NCI-H82 treated with DMSO at 0.1 percent for 48 hours (cell line): ENCODE measurements at regions not wholly inside any gene's neighbourhood (a gene's known extent, or its start where the extent isn't known, plus 50 kb on each side); places are given as distances from the start of the nearest gene placed in this dataset.

ENCODE experiments used
- DNase-seq: peaks from one replicate; lab custom pipeline; 2025; ENCODE audit not compliant: unreplicated experiment; lab: John Stamatoyannopoulos, UW

DNA sequence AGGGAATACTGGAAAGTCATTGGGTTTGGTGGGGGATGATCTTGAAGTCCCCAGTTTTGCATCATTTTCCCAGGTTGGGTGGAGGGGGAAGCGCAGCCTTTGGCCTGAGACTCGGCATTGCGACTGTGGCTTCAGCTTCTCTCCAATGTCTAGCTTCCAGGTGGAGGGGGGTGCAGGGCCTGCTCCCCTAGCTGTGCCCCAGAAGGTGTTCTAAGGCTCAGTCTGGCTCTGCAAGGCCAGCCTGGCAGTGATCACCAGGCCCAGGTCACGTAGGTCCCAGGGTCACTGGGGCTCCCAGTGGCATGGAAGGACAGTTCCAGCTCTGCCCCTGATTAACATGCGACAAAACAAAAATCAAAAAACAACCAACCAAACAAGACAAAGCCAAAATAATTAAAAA, 56.9 kb upstream of the HAAO start:
- DNase-seq: no peak

DNA sequence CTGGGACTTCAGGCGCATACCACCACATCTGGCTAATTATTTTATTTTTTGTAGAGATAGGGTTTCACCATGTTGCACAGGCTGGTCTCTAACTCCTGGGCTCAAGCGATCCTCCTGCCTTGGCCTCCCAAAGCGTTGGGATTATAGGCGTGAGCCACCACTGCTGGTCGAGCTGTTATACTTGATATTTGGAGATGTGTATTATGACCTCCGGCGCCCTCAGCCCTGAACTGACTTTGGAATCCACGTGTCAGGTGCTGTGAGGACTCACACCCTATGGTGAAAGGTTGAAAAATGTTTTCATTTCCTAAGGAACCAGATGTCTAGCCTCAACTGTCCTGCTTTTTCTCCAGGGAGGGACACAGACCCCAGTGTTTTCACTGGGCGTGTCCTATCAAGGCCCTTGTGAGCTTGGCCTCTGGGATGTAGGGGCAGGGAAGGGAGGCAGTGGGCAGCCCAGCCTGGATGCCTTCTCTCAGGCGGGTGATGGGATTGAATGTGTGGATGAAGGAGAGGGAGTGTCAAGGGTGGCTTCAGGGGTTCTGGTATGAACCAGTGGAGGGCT, 56.4 kb upstream of the HAAO start:
- DNase-seq: no peak

DNA sequence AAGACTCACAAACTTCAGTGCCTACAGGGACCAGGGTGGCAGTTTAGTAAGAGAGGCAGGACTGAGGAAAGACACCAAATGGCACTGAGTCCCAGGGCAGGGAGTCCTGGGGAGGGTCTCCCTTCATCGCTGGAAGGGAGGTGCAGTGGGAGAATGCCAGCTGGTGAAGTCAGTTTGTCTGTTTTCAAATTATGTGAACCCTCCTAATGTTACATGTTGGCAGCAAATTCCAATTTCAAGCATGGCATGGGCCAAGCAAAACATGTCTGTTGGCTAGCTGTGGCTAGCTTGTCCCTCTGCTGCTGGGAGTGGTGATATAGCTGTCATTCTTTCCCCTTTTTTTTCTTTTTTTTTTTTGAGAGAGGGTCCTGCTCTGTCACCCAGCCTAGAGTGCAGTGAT, 55.9 kb upstream of the HAAO start:
- DNase-seq: no peak

DNA sequence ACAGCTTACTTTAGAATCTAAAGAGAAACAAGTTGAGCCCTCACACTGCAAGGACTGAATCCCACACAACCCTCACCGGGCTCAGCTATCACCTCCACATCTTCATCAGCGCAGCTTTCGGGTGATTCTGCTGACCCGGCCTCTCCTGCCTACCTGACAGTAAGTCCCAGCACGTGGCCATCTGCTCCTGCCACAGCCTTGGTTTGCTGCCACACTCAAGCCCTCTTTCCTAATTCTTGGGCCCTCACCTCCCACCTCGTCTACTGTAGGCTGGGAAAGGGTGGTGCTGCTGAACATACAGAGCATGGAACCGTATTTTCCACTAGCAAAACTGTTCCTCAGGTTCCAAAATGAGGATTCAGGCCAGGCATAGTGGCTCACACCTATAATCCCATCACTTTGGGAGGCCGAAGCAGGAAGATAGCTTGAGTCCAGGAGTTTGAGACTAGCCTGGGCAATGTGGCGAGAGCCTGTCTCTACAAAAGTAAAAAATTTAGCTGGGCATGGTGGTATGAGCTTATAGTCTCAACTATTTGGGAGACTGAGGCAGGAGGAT, 55.3 kb upstream of the HAAO start:
- no peak for DNase-seq

DNA sequence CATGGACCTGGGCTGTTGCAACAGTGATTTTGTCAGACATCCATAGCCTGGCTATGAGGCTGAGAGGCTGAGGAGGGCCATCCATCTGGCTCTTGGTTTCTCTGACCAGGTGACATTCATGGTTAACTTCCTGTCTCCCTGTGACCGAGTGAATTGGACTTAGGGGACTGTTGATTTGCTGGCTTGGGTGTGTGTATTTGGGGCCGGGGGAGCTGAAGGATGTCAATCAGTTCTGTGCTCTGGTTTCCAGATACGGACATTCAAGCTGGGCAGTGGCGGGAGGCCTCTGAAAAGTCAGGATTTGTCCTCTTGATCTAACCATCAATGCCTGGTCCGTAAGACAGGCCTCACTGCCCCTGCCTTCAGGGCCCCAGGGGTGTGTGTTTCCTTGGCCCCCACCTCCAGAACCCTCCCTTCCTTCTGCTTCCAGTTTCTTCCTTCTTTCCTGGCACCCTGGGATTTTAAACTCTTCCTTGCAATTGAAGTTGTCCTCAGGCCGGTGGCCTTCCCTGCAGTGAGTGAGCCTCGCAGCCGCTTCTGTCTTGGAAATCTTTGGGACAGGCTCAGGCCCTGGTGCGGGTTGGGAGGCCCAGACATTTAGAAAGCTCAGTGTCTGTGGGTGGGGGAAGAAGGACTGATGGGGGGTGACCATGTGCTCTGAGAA, 54.7 kb upstream of the HAAO start:
- no peak for DNase-seq

DNA sequence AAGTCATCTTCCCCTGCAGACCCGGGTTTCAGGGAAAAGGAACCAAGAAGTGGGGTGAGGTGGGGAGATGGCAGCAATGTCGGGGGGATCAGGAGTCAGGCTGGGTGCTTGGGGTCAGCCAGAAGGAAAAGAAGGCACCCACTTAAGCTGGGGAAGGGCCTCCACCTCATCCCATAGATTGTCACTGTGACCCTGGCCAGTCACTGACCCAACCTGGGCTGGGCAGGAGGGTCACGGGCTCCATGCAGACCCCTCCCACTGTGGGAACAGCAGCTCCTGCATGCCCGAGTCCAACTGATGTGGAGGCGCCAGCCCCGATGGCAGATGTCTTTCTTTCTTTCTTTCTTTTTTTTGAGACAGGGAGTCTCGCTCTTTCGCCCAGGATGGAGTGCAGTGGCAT, 53.6 kb upstream of the HAAO start:
- no peak for DNase-seq

DNA sequence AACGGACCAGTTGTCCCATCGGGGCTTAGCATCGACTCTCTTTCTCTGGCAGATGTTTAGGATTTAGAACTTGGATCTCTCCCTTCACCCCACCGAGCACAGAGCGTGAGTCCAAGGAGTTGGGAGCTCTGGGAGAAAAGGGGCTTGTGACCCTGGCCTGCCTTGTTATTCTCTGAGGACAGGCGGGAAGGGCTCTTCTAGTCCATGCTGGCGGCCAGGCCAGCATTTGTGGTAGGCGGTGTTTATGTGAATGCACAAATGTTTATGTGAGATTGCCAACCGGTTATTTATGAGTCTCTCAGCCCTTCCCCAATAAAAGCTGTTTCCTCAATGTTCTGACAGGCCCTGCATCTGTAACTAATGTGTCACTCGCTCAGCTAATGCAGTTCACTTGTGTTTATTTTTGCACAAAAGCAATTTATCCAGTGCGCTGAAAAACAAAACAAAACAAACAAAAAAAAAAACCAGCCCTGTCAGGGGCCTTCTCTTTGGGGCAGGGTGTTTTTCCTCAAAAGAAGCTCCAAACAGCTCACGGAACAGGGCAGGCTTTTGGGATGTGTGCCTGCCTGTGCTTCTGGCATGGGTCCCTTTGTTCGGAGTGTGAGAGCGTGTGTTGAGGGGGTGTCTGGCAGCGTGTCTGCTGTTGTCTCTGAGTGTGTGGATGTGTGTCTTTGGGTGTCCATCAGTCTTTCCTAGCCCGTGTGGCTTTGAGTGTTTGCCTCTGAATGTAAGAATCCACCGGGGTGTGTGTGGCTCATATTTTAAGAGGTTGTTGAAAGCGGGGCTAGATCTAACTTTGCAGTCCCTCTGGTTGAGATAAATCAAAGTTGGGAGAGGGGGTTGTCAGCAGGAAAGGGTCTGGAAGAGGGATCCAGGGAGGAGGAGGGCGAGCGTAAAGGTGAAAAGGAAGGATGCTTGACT, 52.8 kb upstream of the HAAO start:
- no peak for DNase-seq

DNA sequence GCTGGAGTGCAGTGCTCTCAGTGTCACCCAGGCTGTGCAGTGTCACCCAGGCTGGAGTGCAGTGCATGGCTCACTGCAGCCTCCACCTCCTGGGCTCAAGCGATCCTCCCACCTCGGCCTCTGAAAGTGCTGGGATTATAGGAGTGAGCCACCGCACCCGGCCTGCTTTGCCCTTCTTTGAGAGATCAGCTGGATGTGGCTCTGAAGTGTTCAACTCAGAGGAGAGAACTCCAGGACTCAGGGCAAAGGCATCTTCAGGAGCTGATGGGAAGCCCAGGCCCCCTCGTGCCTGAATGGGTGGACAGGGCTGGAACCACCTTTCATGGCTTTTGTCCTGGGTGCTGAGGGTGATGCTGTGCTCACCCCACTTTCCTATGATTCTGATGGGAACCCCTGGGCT, 52.0 kb upstream of the HAAO start:
- no peak for DNase-seq

DNA sequence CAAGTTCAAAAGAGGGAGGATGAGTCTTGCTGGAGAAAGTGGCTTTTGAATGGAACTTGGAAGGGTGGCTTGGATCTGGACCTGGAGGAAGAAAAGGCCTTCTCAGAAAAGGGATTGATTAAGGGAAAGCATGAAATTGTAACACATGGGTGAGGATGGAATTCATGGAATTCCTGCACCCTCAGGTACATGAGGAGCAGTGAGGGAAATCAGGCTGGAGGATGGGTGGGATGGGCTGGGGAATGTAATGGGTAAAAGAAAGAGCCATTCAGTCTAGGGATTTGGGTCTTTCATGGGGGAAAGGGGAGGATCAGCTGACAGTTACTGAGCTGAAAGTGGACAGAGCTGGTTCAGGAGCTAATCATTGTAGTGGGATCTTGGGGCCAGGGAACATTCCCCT, 51.2 kb upstream of the HAAO start:
- no peak for DNase-seq

DNA sequence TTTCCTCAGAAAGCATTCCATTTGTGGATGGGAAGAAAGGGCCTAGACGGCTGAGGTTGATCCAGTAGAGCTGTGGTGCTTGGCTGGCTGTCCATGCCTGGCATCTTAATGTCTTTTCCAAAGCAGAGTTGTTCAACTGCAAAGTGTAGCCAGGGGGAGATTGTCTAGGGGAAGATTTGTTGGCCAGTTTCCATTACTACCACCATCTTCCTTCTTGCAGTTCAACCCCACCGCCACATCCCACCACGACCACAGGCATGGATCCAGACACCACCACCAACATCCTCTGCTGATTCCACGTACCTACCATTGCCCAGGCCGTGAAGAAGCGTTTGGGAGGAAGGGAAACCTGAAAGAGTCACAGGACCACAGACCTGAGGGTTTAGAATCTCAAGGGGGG, 50.7 kb upstream of the HAAO start:
- DNase-seq: no peak

DNA sequence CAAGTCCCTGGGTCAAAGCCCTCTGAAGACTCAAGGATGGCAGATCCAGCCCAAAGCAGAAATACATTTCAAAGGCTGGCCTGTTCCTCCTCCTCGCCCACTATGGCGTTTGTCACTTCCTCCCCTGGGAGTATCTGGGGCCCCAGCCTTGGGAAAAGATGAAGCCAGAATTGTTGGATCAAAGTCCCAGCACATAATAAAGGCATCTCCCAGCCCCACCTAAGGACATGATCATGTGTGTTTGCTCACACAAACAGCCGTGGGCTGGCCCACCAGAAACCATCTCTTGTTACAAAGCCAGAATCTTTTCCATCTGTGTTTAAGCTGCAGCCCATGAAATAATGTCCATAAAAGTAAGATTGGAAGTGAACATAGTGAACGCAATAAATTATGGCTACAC, 50.1 kb upstream of the HAAO start:
- DNase-seq: no peak
